Activated T-helper 1 cell treated with anti-CD3 and anti-CD28 coated beads, Interleukin-12 subunit alpha, Interleukin-12 subunit beta, Interleukin-2, Interleukin-4 antibody, amounts not matched to agents 30 ng/mL and 10 ng/mL and 1 ng/mL, durations not matched to agents 14 hours and 24 hours and 36 hours (primary cell): ENCODE measurements at regions not wholly inside any gene's neighbourhood (a gene's known extent, or its start where the extent isn't known, plus 50 kb on each side); places are given as distances from the start of the nearest gene placed in this dataset.

Experiments
- DNase-seq: peaks from one replicate; pipeline ENCODE4 v3.0.0; 2021; ENCODE audit warnings: low spot score
- H3K27ac Mint-ChIP-seq: one replicate; pipeline ENCODE4 v1.8.0; 2021; ENCODE audit warnings: mild to moderate bottlenecking, mixed read lengths
- H3K27me3 Mint-ChIP-seq: one replicate; pipeline ENCODE4 v1.8.0; 2022; ENCODE audit warnings: mild to moderate bottlenecking, moderate library complexity, mixed read lengths; ENCODE audit not compliant: insufficient read depth
- H3K36me3 Mint-ChIP-seq: one replicate; pipeline ENCODE4 v1.8.0; 2021; ENCODE audit warnings: low read depth, mixed read lengths
- H3K4me1 Mint-ChIP-seq: one replicate; pipeline ENCODE4 v1.8.0; 2021; ENCODE audit warnings: low read depth, mixed read lengths
- H3K4me3 Mint-ChIP-seq: one replicate; pipeline ENCODE4 v1.8.0; 2021; ENCODE audit warnings: mild to moderate bottlenecking, moderate library complexity, mixed read lengths
- H3K9me3 Mint-ChIP-seq: one replicate; pipeline ENCODE4 v1.8.0; 2021; ENCODE audit warnings: mixed read lengths
- intact Hi-C: fragments of 100-400 bp; cut with micrococcal nuclease; formaldehyde crosslinking; loops from one replicate; pipeline ENCODE4 v1.15.1; 2024

GRCh38 chr18:42458226-42458625, 503.2 kb downstream of the PIK3C3 start:
- intact Hi-C loops, result no loop called here
- no peak for DNase-seq
- Mint-ChIP-seq H3K4me3 (no peak overlapping the region), H3K4me1 (no peaks in the 10 kb centered on the region), H3K27me3 (no peaks in the 10 kb centered on the region), H3K36me3 (no peaks in the 10 kb centered on the region), H3K9me3 (no peaks in the 10 kb centered on the region), H3K27ac (no peak overlapping the region)

GRCh38 chr18:42459873-42460272, 504.8 kb downstream of the PIK3C3 start:
- Mint-ChIP-seq H3K4me1 (no peaks in the 10 kb centered on the region), H3K27ac (no peak overlapping the region), H3K36me3 (no peaks in the 10 kb centered on the region), H3K4me3 (no peak overlapping the region), H3K9me3 (no peaks in the 10 kb centered on the region), H3K27me3 (no peaks in the 10 kb centered on the region)
- intact Hi-C loops, result no loop called here
- no peak for DNase-seq

- H3K27me3 Mint-ChIP-seq, result no peaks in the 10 kb centered on the region
- H3K27ac Mint-ChIP-seq, result no peak overlapping the region
- H3K9me3 Mint-ChIP-seq, result no peaks in the 10 kb centered on the region
- H3K4me3 Mint-ChIP-seq, result no peak overlapping the region
- no peak for DNase-seq
- intact Hi-C loops, result no loop called here
- no peaks in the 10 kb centered on the region for H3K4me1 Mint-ChIP-seq
- H3K36me3 Mint-ChIP-seq, result no peaks in the 10 kb centered on the region
Measured at GRCh38 chr18:42471885-42472284, 516.9 kb downstream of the PIK3C3 start.

- Mint-ChIP-seq H3K9me3 (no peaks in the 10 kb centered on the region), H3K36me3 (no peaks in the 10 kb centered on the region), H3K4me3 (no peak overlapping the region), H3K27ac (no peak overlapping the region), H3K27me3 (no peaks in the 10 kb centered on the region), H3K4me1 (no peaks in the 10 kb centered on the region)
- no peak for DNase-seq
- intact Hi-C loops, result no loop called here
Measured at GRCh38 chr18:42473611-42474010, 518.6 kb downstream of the PIK3C3 start.

GRCh38 chr18:42474577-42474976, 519.5 kb downstream of the PIK3C3 start:
- Mint-ChIP-seq H3K4me3 (no peak overlapping the region), H3K27ac (no peak overlapping the region), H3K36me3 (no peaks in the 10 kb centered on the region), H3K4me1 (no peaks in the 10 kb centered on the region), H3K9me3 (no peaks in the 10 kb centered on the region), H3K27me3 (no peaks in the 10 kb centered on the region)
- DNase-seq, result no peak
- intact Hi-C loops, result no loop called here

GRCh38 chr18:42475157-42475556, 520.1 kb downstream of the PIK3C3 start:
- H3K27me3 Mint-ChIP-seq, result no peaks in the 10 kb centered on the region
- no peak overlapping the region for H3K4me3 Mint-ChIP-seq
- no peaks in the 10 kb centered on the region for H3K9me3 Mint-ChIP-seq
- H3K4me1 Mint-ChIP-seq, result no peaks in the 10 kb centered on the region
- intact Hi-C loops, result no loop called here
- H3K27ac Mint-ChIP-seq, result no peak overlapping the region
- no peaks in the 10 kb centered on the region for H3K36me3 Mint-ChIP-seq
- no peak for DNase-seq

- no peak for DNase-seq
- H3K36me3 Mint-ChIP-seq, result no peaks in the 10 kb centered on the region
- H3K27me3 Mint-ChIP-seq, result no peaks in the 10 kb centered on the region
- H3K4me3 Mint-ChIP-seq, result no peak overlapping the region
- no peaks in the 10 kb centered on the region for H3K9me3 Mint-ChIP-seq
- H3K27ac Mint-ChIP-seq, result no peak overlapping the region
- intact Hi-C loops, result no loop called here
- H3K4me1 Mint-ChIP-seq, result no peaks in the 10 kb centered on the region
Measured at GRCh38 chr18:42477267-42477666, 522.2 kb downstream of the PIK3C3 start.

- intact Hi-C loops, result no loop called here
- Mint-ChIP-seq H3K36me3 (no peaks in the 10 kb centered on the region), H3K9me3 (no peaks in the 10 kb centered on the region), H3K27ac (no peak overlapping the region), H3K4me1 (no peaks in the 10 kb centered on the region), H3K27me3 (no peaks in the 10 kb centered on the region), H3K4me3 (no peak overlapping the region)
- DNase-seq, result no peak
Measured at GRCh38 chr18:42480441-42480840, 525.4 kb downstream of the PIK3C3 start.

GRCh38 chr18:42484648-42485047, 529.6 kb downstream of the PIK3C3 start:
- Mint-ChIP-seq H3K36me3 (no peaks in the 10 kb centered on the region), H3K27ac (no peak overlapping the region), H3K27me3 (no peaks in the 10 kb centered on the region), H3K4me1 (no peaks in the 10 kb centered on the region), H3K9me3 (no peaks in the 10 kb centered on the region), H3K4me3 (no peak overlapping the region)
- DNase-seq, result no peak
- intact Hi-C loops, result no loop called here

- intact Hi-C loops, result no loop called here
- no peaks in the 10 kb centered on the region for H3K36me3 Mint-ChIP-seq
- no peak overlapping the region for H3K4me3 Mint-ChIP-seq
- H3K27ac Mint-ChIP-seq, result no peak overlapping the region
- H3K4me1 Mint-ChIP-seq, result no peaks in the 10 kb centered on the region
- no peaks in the 10 kb centered on the region for H3K27me3 Mint-ChIP-seq
- DNase-seq, result no peak
- no peaks in the 10 kb centered on the region for H3K9me3 Mint-ChIP-seq
Measured at GRCh38 chr18:42486271-42486670, 531.2 kb downstream of the PIK3C3 start.

GRCh38 chr18:42508683-42509296, 553.8 kb downstream of the PIK3C3 start:
- intact Hi-C loops, result no loop called here
- Mint-ChIP-seq H3K4me3 (no peak overlapping the region), H3K4me1 (no peaks in the 10 kb centered on the region), H3K9me3 (no peaks in the 10 kb centered on the region), H3K36me3 (no peaks in the 10 kb centered on the region), H3K27me3 (no peaks in the 10 kb centered on the region), H3K27ac (no peak overlapping the region)
- DNase-seq, result no peak

GRCh38 chr18:42509750-42510415, 554.8 kb downstream of the PIK3C3 start:
- no peak overlapping the region for H3K27ac Mint-ChIP-seq
- H3K9me3 Mint-ChIP-seq, result no peaks in the 10 kb centered on the region
- no peaks in the 10 kb centered on the region for H3K36me3 Mint-ChIP-seq
- DNase-seq, result no peak
- intact Hi-C loops, result no loop called here
- no peaks in the 10 kb centered on the region for H3K27me3 Mint-ChIP-seq
- H3K4me1 Mint-ChIP-seq, result no peaks in the 10 kb centered on the region
- H3K4me3 Mint-ChIP-seq, result no peak overlapping the region

GRCh38 chr18:42510540-42510939, 555.5 kb downstream of the PIK3C3 start:
- DNase-seq, result no peak

GRCh38 chr18:42513441-42513840, 558.4 kb downstream of the PIK3C3 start:
- H3K27ac Mint-ChIP-seq, result no peak overlapping the region
- intact Hi-C loops, result no loop called here
- no peaks in the 10 kb centered on the region for H3K9me3 Mint-ChIP-seq
- no peaks in the 10 kb centered on the region for H3K36me3 Mint-ChIP-seq
- H3K4me1 Mint-ChIP-seq, result no peaks in the 10 kb centered on the region
- DNase-seq, result no peak
- H3K4me3 Mint-ChIP-seq, result no peak overlapping the region
- H3K27me3 Mint-ChIP-seq, result no peaks in the 10 kb centered on the region

More at GRCh38 chr18:42510540-42510939, 555.5 kb downstream of the PIK3C3 start:
- Mint-ChIP-seq H3K9me3 (no peaks in the 10 kb centered on the region), H3K4me3 (no peak overlapping the region), H3K27ac (no peak overlapping the region), H3K4me1 (no peaks in the 10 kb centered on the region), H3K27me3 (no peaks in the 10 kb centered on the region), H3K36me3 (no peaks in the 10 kb centered on the region)
- intact Hi-C loops, result no loop called here
